OCI-LY3 (cell line): ENCODE measurements at regions not wholly inside any gene's neighbourhood (a gene's known extent, or its start where the extent isn't known, plus 50 kb on each side); places are given as distances from the start of the nearest gene placed in this dataset.

Experiments
- EZH2phosphoT487 ChIP-seq: fragments of 200-600 bp; shearing (Covaris generic); IDR thresholded peaks from 2 replicates; pipeline ENCODE4 v1.6.1; 2018; ENCODE audit warnings: antibody characterized with exemption, mixed run types, low read depth
- TF ChIP-seq, protein P1 (sequence below): fragments of 200-600, 300-600 bp; sonication (generic); IDR thresholded peaks from 2 replicates; pipeline ENCODE4 v1.5.1; 2014; ENCODE audit warnings: antibody characterized with exemption, low read length, low read depth

GRCh38 chr12:4012073-4012472, 138.9 kb upstream of the PARP11 start:
- TF ChIP-seq, protein P1, sequence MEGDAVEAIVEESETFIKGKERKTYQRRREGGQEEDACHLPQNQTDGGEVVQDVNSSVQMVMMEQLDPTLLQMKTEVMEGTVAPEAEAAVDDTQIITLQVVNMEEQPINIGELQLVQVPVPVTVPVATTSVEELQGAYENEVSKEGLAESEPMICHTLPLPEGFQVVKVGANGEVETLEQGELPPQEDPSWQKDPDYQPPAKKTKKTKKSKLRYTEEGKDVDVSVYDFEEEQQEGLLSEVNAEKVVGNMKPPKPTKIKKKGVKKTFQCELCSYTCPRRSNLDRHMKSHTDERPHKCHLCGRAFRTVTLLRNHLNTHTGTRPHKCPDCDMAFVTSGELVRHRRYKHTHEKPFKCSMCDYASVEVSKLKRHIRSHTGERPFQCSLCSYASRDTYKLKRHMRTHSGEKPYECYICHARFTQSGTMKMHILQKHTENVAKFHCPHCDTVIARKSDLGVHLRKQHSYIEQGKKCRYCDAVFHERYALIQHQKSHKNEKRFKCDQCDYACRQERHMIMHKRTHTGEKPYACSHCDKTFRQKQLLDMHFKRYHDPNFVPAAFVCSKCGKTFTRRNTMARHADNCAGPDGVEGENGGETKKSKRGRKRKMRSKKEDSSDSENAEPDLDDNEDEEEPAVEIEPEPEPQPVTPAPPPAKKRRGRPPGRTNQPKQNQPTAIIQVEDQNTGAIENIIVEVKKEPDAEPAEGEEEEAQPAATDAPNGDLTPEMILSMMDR = no peak
- TF ChIP-seq EZH2phosphoT487 = no peak
